Hepatocyte (in vitro differentiated cells): ENCODE measurements at regions not wholly inside any gene's neighbourhood (a gene's known extent, or its start where the extent isn't known, plus 50 kb on each side); places are given as distances from the start of the nearest gene placed in this dataset.
A peak's percentile ranks its signal among the peaks of the same experiment; 100 is the strongest.
"Not testable (repeated sequence)": the region's sequence is repeated elsewhere in the genome, so short reads cannot be mapped to it uniquely, and the experiment has no call there.

ENCODE experiments used
- DNase-seq: peaks from one replicate; pipeline ENCODE4 v3.0.0-alpha.2; 2016; ENCODE audit warnings: low spot score
- H2AFZ ChIP-seq: fragments of 200-600 bp; sonication (generic); 2 replicates; pipeline ENCODE4 v1.6.0; 2016; ENCODE audit warnings: antibody characterized with exemption, mild to moderate bottlenecking
- H3K27ac ChIP-seq: fragments of 200-600 bp; sonication (generic); 2 replicates; pipeline ENCODE4 v1.5.1; 2016; ENCODE audit warnings: mild to moderate bottlenecking
- H3K27me3 ChIP-seq: fragments of 200-600 bp; sonication (generic); 2 replicates; pipeline ENCODE4 v1.6.1; 2016
- H3K36me3 ChIP-seq: fragments of 200-600 bp; sonication (generic); replicated peaks from 2 replicates; pipeline ENCODE4 v1.5.1; 2016; ENCODE audit warnings: low read depth; ENCODE audit not compliant: insufficient read depth
- H3K4me1 ChIP-seq: fragments of 200-600 bp; sonication (generic); 2 replicates; pipeline ENCODE4 v1.5.1; 2016; ENCODE audit warnings: mild to moderate bottlenecking, moderate library complexity; ENCODE audit not compliant: insufficient read depth
- H3K4me2 ChIP-seq: fragments of 200-600 bp; sonication (generic); 2 replicates; pipeline ENCODE4 v1.6.0; 2016
- H3K4me3 ChIP-seq: fragments of 200-600 bp; sonication (generic); 2 replicates; pipeline ENCODE4 v1.5.1; 2016; ENCODE audit warnings: mild to moderate bottlenecking
- H3K79me2 ChIP-seq: fragments of 200-600 bp; sonication (generic); 2 replicates; pipeline ENCODE4 v1.6.0; 2017; ENCODE audit warnings: mild to moderate bottlenecking
- H3K9me2 ChIP-seq: fragments of 200-600 bp; sonication (generic); replicated peaks from 2 replicates; pipeline ENCODE4 v1.6.0; 2017; ENCODE audit warnings: mild to moderate bottlenecking; ENCODE audit not compliant: insufficient read depth
- H3K9me3 ChIP-seq: fragments of 200-600 bp; sonication (generic); 2 replicates; pipeline ENCODE4 v1.5.1; 2016; ENCODE audit warnings: low read depth, mild to moderate bottlenecking
- H4K20me1 ChIP-seq: fragments of 200-600 bp; sonication (generic); 2 replicates; pipeline ENCODE4 v1.6.0; 2016; ENCODE audit warnings: mild to moderate bottlenecking; ENCODE audit not compliant: insufficient read depth, poor library complexity, severe bottlenecking
- EZH2 ChIP-seq: fragments of 200-600 bp; sonication (generic); IDR thresholded peaks from 2 replicates; pipeline ENCODE4 v1.6.1; 2016; ENCODE audit warnings: antibody characterized with exemption, mild to moderate bottlenecking, borderline replicate concordance
- EZH2phosphoT487 ChIP-seq: fragments of 200-600 bp; sonication (generic); IDR thresholded peaks from one replicate; pipeline ENCODE4 v1.6.1; 2018; ENCODE audit warnings: antibody characterized with exemption, mild to moderate bottlenecking, low read depth, moderate library complexity; ENCODE audit not compliant: unreplicated experiment, severe bottlenecking
- WGBS: methylation state at CpG from one replicate; pipeline ENCODE4 v1.1.6; 2016; ENCODE audit warnings: low lambda C conversion rate; ENCODE audit errors: missing lambda C conversion rate; 5-methylcytosine and 5-hydroxymethylcytosine counted together
- TF ChIP-seq, protein P1 (sequence below): fragments of 200-600 bp; sonication (generic); IDR thresholded peaks from 2 replicates; pipeline ENCODE4 v1.5.1; 2016; ENCODE audit warnings: antibody characterized with exemption, mild to moderate bottlenecking; ENCODE audit not compliant: poor library complexity

GRCh38 chrX:68978655-68979054, 149.8 kb downstream of the EFNB1 start:
- H3K27ac ChIP-seq, result peak overlapping the region; percentile 43
- no peaks in the 10 kb centered on the region for H3K27me3 ChIP-seq
- no peaks in the 10 kb centered on the region for H3K36me3 ChIP-seq
- H2AFZ ChIP-seq, result no peak overlapping the region
- no peak for DNase-seq
- H3K4me2 ChIP-seq, result no peak overlapping the region
- no peaks in the 10 kb centered on the region for H4K20me1 ChIP-seq
- no peaks in the 10 kb centered on the region for H3K9me2 ChIP-seq
- TF ChIP-seq EZH2phosphoT487, result no peak
- no peak overlapping the region for H3K4me3 ChIP-seq
- no peaks in the 10 kb centered on the region for H3K9me3 ChIP-seq
- H3K4me1 ChIP-seq, result peaks cover 12% of the 10 kb centered on the region
- 30% methylated on average over 1 of the region's 1 CpG for WGBS
- no peaks in the 10 kb centered on the region for H3K79me2 ChIP-seq

- peak; percentile 43 for DNase-seq
These were observed 149.4 kb downstream of the EFNB1 start for GRCh38 chrX:68978255-68978654.

GRCh38 chrX:68953331-68953730, 124.5 kb downstream of the EFNB1 start:
- Histone ChIP-seq H3K9me2 (no peaks in the 10 kb centered on the region), H3K36me3 (no peaks in the 10 kb centered on the region), H2AFZ (no peak overlapping the region), H4K20me1 (no peaks in the 10 kb centered on the region), H3K27me3 (no peaks in the 10 kb centered on the region), H3K27ac (no peak overlapping the region), H3K4me1 (no peaks in the 10 kb centered on the region), H3K9me3 (peaks cover 6% of the 10 kb centered on the region), H3K4me2 (no peak overlapping the region), H3K4me3 (no peak overlapping the region), H3K79me2 (no peaks in the 10 kb centered on the region)
- no peak for DNase-seq
- TF ChIP-seq, protein P1, sequence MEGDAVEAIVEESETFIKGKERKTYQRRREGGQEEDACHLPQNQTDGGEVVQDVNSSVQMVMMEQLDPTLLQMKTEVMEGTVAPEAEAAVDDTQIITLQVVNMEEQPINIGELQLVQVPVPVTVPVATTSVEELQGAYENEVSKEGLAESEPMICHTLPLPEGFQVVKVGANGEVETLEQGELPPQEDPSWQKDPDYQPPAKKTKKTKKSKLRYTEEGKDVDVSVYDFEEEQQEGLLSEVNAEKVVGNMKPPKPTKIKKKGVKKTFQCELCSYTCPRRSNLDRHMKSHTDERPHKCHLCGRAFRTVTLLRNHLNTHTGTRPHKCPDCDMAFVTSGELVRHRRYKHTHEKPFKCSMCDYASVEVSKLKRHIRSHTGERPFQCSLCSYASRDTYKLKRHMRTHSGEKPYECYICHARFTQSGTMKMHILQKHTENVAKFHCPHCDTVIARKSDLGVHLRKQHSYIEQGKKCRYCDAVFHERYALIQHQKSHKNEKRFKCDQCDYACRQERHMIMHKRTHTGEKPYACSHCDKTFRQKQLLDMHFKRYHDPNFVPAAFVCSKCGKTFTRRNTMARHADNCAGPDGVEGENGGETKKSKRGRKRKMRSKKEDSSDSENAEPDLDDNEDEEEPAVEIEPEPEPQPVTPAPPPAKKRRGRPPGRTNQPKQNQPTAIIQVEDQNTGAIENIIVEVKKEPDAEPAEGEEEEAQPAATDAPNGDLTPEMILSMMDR, result no peak
- TF ChIP-seq EZH2 (no peak), EZH2phosphoT487 (no peak)
- 94% methylated on average over 6 of the region's 6 CpGs for WGBS

More at GRCh38 chrX:68978255-68978654, 149.4 kb downstream of the EFNB1 start:
- Histone ChIP-seq H3K36me3 (no peaks in the 10 kb centered on the region), H3K27ac (peak overlapping the region; percentile 43), H3K79me2 (no peaks in the 10 kb centered on the region), H4K20me1 (no peaks in the 10 kb centered on the region), H3K4me2 (no peak overlapping the region), H2AFZ (no peak overlapping the region), H3K27me3 (no peaks in the 10 kb centered on the region), H3K4me1 (peaks cover 12% of the 10 kb centered on the region), H3K4me3 (no peak overlapping the region), H3K9me2 (no peaks in the 10 kb centered on the region), H3K9me3 (no peaks in the 10 kb centered on the region)
- TF ChIP-seq EZH2, result no peak
- no peak for TF ChIP-seq EZH2phosphoT487
- TF ChIP-seq, protein P1, result no peak
- 53% methylated on average over 6 of the region's 7 CpGs for WGBS

DNA sequence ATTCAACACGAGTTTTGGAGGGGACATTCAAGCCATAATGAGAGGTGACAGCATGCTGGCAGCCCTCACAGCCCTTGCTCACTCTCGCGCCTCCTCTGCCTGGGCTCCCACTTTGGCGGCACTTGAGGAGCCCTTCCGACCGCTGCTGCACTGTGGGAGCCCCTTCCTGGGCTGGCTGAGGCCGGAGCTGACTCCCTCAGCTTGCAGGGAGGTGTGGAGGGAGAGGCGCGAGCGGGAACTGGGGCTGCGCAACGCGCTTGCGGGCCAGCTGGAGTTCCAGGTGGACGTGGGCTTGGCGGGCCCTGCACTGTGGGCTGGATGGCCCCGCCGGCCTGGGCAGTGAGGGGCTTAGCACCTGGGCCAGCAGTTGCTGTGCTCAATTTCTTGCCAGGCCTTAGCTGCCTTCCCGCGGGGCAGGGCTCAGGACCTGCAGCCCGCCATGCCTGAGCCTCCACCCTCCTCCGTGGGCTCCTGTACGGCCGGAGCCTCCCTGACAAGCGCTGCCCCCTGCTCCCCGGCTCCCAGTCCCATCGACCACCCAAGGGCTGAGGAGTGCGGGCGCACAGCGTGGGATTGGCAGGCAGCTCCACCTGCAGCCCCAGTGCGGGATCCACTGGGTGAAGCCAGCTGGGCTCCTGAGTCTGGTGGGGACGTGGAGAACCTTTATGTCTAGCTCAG, 123.3 kb downstream of the EFNB1 start:
- H3K4me1 ChIP-seq, H3K27me3 ChIP-seq, H3K27ac ChIP-seq, H2AFZ ChIP-seq, H3K9me2 ChIP-seq, H4K20me1 ChIP-seq, H3K36me3 ChIP-seq, H3K9me3 ChIP-seq, H3K4me3 ChIP-seq, H3K79me2 ChIP-seq, DNase-seq, H3K4me2 ChIP-seq: not testable (repeated sequence)
- WGBS, result 90% methylated on average over 29 of the region's 32 CpGs
